GM18508 (cell line): ENCODE measurements at regions not wholly inside any gene's neighbourhood (a gene's known extent, or its start where the extent isn't known, plus 50 kb on each side); places are given as distances from the start of the nearest gene placed in this dataset.

Source experiments
- ATAC-seq: cut with Tn5 transposase; IDR thresholded peaks from one replicate; pipeline ENCODE4 v1.9.1; 2021; ENCODE audit warnings: moderate number of reproducible peaks; ENCODE audit not compliant: insufficient read depth, unreplicated experiment

GRCh38 chr20:40254023-40254772 is 434.8 kb downstream of the MAFB start:
- ATAC-seq, result no peak

- no peak for ATAC-seq
Measured at GRCh38 chr20:40251284-40251932, 437.6 kb downstream of the MAFB start.

DNA sequence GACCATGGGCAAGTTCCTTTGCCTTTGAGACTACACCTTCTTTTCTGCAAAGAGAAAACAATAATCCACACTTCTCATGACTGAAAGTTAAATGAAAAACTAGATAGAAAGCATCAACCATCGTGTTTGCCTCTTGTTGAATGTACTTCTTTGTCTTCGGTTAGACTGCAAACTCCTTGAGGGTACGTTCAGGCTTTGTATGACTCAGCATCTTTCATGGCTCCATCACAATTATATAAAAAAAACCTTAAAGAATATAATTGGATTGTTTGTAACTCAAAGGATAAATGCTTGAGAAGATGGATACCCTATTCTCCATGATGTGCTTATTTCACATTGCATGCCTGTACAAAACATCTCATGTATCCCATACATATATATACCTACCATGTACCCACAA is 439.2 kb downstream of the MAFB start:
- no peak for ATAC-seq

- no peak for ATAC-seq
Measured at GRCh38 chr20:40245829-40246228, 443.2 kb downstream of the MAFB start.

- no peak for ATAC-seq
Measured at GRCh38 chr20:40244286-40244685, 444.8 kb downstream of the MAFB start.

DNA sequence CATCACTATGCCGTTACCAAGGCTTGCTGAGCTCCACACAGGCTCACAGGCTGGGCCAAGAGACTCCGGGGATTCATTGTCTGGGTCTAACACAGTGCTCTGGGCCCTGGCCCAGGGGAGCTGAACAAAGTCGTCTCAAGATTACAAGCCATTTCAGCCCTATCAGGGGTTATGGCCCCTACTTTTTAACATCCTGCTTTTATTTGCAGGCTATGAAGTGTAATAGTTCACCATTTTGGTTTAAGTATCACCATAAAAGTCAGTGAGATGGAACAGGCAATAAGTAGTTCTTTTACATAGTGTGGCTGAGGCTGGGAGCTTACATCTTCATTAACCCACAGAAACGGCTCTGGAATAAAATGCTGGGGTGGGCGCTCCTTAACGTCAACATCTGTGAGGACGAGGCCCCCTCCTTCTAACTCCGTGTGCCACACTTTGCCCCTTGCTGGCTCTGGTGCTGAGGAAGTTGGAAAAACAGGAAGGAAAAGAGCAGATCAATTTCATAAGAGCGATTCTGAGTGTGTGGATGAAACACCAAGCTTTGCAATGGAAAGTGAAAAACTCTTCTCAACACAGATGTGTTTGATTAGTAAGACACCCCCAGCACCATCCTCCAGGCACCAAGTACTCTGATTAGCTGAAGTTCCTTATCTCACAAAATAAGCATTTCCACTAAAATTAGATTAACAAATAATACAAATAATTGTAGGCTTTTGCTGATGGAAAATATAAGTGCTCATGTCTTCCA is 447.3 kb downstream of the MAFB start:
- ATAC-seq, result no peak

DNA sequence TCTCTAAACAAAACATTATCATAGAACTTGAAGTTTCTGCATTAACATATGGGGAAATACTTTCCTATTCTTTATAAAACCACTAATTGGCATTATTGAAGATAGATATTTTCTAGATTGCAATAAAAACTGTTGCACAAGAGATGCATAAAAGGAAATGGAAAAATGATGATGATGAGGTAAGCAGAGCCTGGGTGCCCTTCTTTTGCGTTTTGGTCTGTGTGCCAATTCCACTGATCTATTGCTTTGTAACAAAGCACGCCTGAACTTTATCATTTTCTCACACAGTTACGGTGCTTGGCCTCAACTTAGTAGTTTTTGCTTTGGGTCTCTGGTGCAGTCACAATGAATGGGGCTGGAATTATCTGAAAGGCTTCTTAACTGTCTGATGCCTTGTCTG is 450.5 kb downstream of the MAFB start:
- ATAC-seq, result no peak

DNA sequence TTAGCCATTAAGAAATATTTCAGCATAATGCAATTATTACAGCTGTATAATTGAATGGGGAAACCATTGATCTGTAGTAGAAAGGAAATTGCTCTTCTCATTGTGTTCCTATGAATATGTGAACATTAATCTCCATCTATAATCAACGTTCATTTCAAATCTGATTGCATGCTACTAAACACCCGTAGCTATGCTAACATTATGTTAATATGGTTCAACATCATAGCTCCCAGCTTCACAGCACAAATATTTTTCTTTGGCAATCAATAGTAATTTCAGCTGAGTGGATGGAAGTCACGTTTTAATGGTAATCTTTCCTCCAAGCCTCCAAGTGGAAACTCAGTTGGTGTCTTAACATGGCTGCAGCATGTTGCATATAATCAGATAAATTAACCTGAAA is 454.4 kb downstream of the MAFB start:
- ATAC-seq, result no peak

DNA sequence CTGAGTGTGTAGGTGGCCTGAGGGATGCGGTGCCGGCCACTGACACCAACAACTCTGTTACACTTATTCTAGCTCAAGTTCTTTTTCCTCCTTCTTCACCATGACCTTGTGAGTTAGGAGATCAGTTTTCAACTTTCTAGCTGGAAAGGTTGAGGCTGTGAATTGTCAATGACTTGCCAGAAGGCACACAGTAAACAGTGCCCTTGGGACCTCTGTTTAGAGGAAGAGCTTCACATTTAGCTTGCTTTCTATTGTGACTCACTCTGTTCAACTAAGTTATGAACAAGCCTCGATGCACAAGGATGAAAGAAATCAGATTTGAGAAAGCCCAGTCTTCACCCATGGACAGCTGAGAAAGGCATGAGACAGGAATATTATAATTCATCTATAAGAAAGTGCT is 455.6 kb downstream of the MAFB start:
- ATAC-seq, result no peak

GRCh38 chr20:40232756-40233155 is 456.3 kb downstream of the MAFB start:
- no peak for ATAC-seq

DNA sequence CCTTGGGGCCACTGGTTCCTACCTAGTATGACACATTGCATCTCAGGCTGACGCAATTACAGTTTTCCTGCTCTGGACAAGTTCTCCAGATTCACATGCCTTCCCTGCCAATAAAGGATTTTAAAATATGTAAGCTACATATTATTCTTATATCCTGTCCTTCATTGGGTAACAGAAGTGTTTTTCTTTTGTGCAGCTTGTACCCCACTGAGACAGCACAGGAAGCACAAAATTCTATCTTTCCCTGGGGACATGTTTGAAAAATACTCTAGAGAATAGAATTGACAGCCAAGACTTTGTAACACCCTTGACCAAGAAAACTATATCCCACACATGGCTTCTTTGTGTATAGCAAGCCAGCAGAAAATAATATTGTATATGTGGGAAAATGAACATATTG is 456.8 kb downstream of the MAFB start:
- ATAC-seq, result no peak

- no peak for ATAC-seq
Measured at GRCh38 chr20:40230486-40230885, 458.6 kb downstream of the MAFB start.

DNA sequence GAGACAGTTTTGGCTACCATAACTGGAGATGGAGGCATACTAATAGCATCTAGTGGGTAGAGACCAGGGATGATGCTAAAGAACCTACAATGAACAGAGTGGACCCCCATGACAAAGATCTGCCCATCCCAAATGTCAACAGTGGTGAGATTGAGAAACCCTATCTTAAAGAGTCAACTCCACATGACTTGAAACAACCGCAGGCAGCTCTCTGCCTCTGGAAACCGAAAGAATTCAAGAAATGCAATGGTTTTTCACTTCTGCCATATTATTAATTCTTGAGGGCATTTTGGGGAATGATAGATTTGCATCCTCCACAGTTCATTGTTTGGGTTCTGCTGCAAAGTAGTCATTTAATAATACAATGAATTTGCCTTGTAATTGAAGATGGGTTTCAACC is 463.4 kb downstream of the MAFB start:
- no peak for ATAC-seq

- no peak for ATAC-seq
Measured at GRCh38 chr20:40223810-40224209, 465.2 kb downstream of the MAFB start.

DNA sequence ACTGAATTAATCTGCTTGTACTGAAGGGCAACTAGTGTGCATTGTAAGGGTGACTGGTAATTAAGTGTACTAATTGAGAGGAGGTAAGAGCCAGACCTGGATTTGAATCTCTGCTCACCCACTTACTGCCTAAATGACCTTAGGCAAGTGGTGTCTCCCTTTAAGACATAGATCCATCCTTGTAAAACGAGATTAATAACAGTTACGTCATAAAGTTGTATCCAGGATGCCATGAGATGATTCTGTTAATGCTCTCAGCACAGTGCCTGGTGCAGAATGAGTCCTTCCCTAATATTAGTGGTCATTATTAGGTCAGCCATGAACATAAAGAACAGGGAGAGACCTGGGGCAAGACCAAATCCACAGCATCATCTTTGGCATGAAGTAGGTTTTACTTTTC is 470.1 kb downstream of the MAFB start:
- no peak for ATAC-seq

GRCh38 chr20:40218316-40218969 is 470.6 kb downstream of the MAFB start:
- ATAC-seq, result no peak

DNA sequence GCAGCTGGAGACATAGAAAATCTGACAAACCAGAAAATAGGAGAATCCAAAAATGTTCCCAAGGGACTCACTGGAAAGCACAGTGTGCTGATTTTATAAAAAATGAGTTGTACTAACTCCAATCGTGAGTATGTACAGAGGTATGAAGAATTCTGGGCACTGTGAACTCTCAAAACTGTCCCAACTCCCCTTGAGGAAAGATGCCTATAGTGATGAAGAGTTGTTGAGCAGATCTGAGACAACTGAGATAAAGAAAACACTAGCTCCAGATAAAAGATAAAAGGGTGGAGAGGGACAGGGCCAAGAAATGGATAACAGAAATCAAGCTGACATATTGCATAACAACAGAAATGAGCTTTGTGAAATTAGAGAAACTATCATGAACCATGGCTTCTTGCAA is 481.4 kb downstream of the MAFB start:
- no peak for ATAC-seq

DNA sequence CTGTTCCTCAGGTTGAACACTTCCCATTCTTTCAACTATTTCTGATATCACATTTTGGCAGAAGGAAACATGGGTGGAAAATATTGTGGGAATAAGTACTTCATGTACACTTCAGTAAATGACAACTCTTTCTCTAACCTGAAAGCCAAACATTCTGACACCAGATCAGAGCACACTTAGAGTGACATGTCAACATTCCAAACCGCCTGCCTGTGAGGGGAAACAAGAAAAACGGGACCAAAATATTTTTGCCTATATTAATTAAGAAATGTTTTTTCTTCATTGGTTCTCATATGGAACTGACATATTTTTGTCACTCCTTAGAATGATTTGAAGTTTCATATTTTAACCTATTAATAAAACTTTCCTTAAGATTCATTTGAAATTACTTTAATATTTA is 483.1 kb downstream of the MAFB start:
- ATAC-seq, result no peak

GRCh38 chr20:40203032-40203431 is 486.0 kb downstream of the MAFB start:
- ATAC-seq, result no peak

DNA sequence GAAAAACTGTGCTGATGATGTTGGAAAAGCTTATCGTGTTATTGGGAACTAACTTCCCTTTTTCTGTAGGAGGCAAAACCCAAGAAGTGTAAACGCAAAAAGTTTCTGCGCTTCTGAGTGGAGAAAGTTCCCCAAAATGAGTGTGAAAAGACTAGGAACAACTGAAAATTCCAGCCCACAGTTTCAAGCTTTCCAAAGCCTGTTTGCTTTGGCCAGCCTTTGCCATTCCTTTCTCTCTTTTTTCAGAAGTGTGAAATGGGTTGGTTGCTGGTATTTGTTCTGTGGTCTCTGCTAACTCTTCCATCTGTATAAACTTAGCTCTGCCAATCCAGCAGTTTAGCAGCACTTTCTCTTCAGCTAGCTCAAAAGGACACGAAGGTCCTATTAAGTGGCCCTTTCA is 491.3 kb downstream of the MAFB start:
- ATAC-seq, result no peak

DNA sequence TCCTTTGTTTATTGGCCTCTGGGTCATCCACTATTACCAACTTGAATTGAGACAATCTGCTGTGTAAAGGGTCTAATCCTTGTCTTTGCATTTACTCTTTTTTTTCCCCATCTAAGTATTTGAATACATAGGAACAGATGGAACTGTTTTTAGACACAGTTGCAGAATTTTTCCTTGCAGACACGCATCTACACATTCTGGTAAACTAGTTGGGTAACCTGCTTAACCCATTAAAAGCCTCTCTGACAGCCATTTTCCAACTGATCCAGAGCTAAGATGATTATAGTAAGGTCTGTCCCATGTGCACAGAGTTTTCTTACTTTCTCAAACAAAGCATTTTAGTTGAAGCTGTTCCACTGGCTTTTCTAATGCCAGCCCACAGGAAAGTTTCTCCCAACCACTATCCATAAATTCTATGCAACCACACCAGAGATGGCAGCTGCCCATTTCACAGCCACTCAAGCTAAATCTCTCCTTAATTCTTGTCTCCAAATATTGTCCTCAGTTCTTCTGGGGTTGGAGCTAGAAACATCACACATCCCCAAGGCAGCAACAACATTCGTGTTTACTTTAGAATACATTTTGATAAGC is 492.1 kb downstream of the MAFB start:
- ATAC-seq, result no peak
